ENCODE measurements at regions not wholly inside any gene's neighbourhood (a gene's known extent, or its start where the extent isn't known, plus 50 kb on each side); places are given as distances from the start of the nearest gene placed in this dataset.

DNA sequence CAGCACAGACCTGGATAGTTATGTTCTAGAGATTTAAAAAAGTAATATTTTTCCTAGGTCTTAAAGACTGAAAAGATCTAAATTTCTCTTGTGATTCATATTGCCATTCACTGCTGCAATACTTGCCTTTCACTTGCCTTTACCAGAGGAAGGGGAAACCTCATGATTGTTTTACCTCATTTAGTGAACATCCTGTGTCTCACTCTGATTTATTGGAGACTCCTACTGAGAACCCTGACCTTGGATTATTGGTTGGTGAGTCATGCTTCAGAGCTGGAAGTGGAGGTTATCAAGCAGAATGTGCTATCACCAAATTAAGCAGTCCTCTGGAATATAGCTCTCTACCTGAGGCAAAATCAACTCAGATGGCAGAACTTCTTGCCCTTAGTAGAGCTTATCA, 500.5 kb downstream of the TSN start:
- TF ChIP-seq, protein P1, sequence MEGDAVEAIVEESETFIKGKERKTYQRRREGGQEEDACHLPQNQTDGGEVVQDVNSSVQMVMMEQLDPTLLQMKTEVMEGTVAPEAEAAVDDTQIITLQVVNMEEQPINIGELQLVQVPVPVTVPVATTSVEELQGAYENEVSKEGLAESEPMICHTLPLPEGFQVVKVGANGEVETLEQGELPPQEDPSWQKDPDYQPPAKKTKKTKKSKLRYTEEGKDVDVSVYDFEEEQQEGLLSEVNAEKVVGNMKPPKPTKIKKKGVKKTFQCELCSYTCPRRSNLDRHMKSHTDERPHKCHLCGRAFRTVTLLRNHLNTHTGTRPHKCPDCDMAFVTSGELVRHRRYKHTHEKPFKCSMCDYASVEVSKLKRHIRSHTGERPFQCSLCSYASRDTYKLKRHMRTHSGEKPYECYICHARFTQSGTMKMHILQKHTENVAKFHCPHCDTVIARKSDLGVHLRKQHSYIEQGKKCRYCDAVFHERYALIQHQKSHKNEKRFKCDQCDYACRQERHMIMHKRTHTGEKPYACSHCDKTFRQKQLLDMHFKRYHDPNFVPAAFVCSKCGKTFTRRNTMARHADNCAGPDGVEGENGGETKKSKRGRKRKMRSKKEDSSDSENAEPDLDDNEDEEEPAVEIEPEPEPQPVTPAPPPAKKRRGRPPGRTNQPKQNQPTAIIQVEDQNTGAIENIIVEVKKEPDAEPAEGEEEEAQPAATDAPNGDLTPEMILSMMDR (conservative IDR thresholded peaks at IDR 0.05; ENCODE audit: low read depth) = no peak
- peak; percentile 33 for DNase-seq (ENCODE audit: low spot score)
- CTCF ChIA-PET = no interaction called here

DNA sequence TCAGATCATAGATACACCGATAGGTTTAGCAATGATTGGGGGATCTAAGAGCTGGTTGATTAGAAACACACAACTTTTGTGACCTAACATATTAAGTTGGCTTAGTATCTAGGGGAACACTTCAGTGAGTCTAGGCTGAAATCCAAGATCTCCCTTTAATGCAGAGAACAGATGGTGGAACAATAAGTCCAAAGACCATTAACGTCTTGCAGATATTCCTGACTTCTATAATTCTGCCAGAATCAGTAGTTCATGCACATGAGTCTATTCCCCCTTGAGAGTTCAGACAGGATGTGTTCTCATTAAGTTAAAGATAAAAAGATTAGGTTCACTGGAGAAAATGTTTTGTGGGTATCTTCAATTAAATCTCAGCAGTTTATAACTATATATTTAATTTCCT, 506.5 kb downstream of the TSN start:
- H3K27ac ChIP-seq = no peak overlapping the region
- ChIA-PET CTCF (no interaction called here), POLR2A (ENCODE audit: low non-redundant PET) (no interaction called here)
- no peak for DNase-seq (ENCODE audit: low spot score)
- TF ChIP-seq, protein P1 (conservative IDR thresholded peaks at IDR 0.05; ENCODE audit: low read depth) = no peak

More for the DNA sequence above, 500.5 kb downstream of the TSN start:
- no peak overlapping the region for H3K27ac ChIP-seq
- POLR2A ChIA-PET (ENCODE audit: low non-redundant PET) = no interaction called here

DNA sequence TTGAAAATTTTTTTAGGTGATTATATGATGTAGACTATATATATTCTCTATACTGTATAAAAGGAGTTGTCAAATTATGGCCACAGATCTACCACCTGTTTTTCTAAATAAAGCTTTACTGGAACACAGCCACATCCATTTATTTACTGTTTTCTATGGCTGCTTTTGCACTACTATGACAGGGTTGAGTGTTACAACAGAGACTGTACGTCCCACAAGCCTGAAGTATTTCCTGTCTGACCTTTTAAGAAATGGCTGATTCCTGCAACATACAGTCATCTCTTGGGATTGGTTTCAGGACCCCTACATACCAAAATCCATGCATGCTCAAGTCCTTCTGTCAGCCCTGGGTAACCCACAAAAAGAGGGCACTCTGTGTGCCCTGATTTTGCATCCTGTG, 508.3 kb downstream of the TSN start:
- POLR2A ChIA-PET (ENCODE audit: low non-redundant PET) = no interaction called here
- no peak overlapping the region for H3K27ac ChIP-seq
- CTCF ChIA-PET = no interaction called here
- TF ChIP-seq, protein P1 (conservative IDR thresholded peaks at IDR 0.05; ENCODE audit: low read depth) = no peak
- no peak for DNase-seq (ENCODE audit: low spot score)

DNA sequence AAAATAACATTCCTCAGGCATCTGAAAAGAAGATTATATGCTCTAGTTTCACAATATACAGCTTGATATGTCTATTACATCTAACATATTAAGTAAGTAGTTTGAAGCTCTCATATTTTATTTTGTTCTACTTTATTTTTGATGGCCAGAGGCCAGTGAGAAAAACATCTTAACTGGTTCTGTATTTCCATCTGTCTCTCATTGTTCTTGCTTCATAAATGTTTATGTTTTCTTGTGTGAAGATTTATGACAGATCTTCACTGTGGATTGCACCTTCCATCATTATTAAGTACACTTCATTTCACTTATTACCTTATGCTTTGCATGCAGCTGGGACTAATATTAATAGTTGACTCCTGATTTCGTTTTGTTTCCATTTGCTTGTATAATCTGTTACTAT, 511.2 kb downstream of the TSN start:
- ChIA-PET POLR2A (ENCODE audit: low non-redundant PET) (no interaction called here), CTCF (no interaction called here)
- no peak overlapping the region for H3K27ac ChIP-seq
- DNase-seq (ENCODE audit: low spot score) = no peak
- TF ChIP-seq, protein P1 (conservative IDR thresholded peaks at IDR 0.05; ENCODE audit: low read depth) = no peak

DNA sequence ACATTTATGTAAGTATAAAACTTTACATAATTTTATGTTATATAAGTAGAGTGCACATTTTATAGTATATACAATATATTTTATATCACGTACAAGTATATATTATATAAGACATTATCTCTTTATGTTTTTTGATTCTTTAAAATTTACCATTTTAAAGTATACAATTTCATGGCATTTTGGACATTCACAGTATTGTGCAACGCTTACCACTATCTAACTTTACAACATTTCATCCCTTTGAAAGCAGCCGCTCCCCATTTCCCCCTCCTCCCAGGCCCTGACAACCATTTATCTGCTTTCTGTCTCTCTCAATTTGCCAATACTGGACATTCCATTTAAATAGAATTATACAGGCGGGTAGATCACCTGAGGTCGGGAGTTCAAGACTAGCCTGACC, 512.5 kb downstream of the TSN start:
- POLR2A ChIA-PET (ENCODE audit: low non-redundant PET) = no interaction called here
- CTCF ChIA-PET = interaction anchor here (0.6 to 0.7 kb wide), 2 partner anchors 205 to 426 kb away, joined by 3 to 4 read pairs; no protein-coding TSS in a partner anchor

DNA sequence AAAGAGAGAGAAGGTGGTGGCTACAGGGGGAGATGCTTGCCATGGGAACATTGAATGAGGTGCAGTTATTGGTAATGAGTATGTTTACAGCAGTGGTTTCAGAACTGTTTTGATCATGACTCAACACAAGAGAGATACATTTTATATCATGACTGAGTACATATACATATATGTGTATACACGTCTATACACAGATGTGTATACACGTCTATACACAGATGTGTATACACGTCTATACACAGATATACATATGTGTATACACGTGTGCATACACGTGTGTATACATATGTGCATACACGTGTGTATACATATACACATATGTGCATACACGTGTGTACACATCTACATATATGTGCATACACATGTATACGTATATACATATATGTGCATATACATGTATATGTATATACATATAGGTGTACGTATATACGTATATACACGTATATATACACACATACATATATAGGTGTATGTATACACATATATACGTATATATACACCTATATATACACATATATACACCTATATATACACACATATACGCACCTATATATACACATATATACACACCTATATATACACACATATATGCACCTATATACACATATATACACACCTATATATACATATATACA, 518.5 kb downstream of the TSN start:
- DNase-seq (ENCODE audit: low spot score) = no peak
- TF ChIP-seq, protein P1 (conservative IDR thresholded peaks at IDR 0.05; ENCODE audit: low read depth) = no peak
- POLR2A ChIA-PET (ENCODE audit: low non-redundant PET) = no interaction called here
- H3K27ac ChIP-seq = no peak overlapping the region
- CTCF ChIA-PET = no interaction called here

More for the DNA sequence above, 512.5 kb downstream of the TSN start:
- H3K27ac ChIP-seq = no peak overlapping the region
- DNase-seq (ENCODE audit: low spot score) = no peak
- TF ChIP-seq, protein P1 (conservative IDR thresholded peaks at IDR 0.05; ENCODE audit: low read depth) = no peak
